ENCODE measurements at regions not wholly inside any gene's neighbourhood (a gene's known extent, or its start where the extent isn't known, plus 50 kb on each side); places are given as distances from the start of the nearest gene placed in this dataset.

- ChIA-PET CTCF (interaction anchor here (0.9 to 1.0 kb wide), 2 partner anchors 17 to 46 kb away, joined by 3 read pairs; no protein-coding TSS in a partner anchor), POLR2A (interaction anchor here (0.6 kb wide), 1 partner anchor 427 kb away, joined by 3 read pairs; no protein-coding TSS in a partner anchor)
- no peak for TF ChIP-seq CTCF (IDR thresholded peaks at IDR 0.05; ENCODE audit: control extremely low read depth, extremely low read depth, low read depth, missing control alignments)
- no peak for DNase-seq (ENCODE audit: extremely low spot score)
These were observed 567.4 kb upstream of the ZFHX3 start for GRCh38 chr16:73615071-73615940.

- TF ChIP-seq CTCF (IDR thresholded peaks at IDR 0.05; ENCODE audit: control extremely low read depth, extremely low read depth, low read depth, missing control alignments), result no peak
- ChIA-PET POLR2A (no interaction called here), CTCF (interaction anchor here (0.9 to 1.3 kb wide), 2 partner anchors 10 to 16 kb away, joined by 3 read pairs; no protein-coding TSS in a partner anchor)
- DNase-seq (ENCODE audit: extremely low spot score), result no peak
These were observed 566.2 kb upstream of the ZFHX3 start for GRCh38 chr16:73614131-73614530.

GRCh38 chr16:73610605-73611156 lies 562.8 kb upstream of the ZFHX3 start:
- DNase-seq (ENCODE audit: extremely low spot score), result no peak
- TF ChIP-seq CTCF (IDR thresholded peaks at IDR 0.05; ENCODE audit: control extremely low read depth, extremely low read depth, low read depth, missing control alignments), result no peak
- ChIA-PET CTCF (no interaction called here), POLR2A (no interaction called here)

- ChIA-PET POLR2A (no interaction called here), CTCF (no interaction called here)
These were observed 562.2 kb upstream of the ZFHX3 start for GRCh38 chr16:73610160-73610559.

GRCh38 chr16:73608911-73609310 lies 561.0 kb upstream of the ZFHX3 start:
- no peak for DNase-seq (ENCODE audit: extremely low spot score)
- POLR2A ChIA-PET, result no interaction called here
- no peak for TF ChIP-seq CTCF (IDR thresholded peaks at IDR 0.05; ENCODE audit: control extremely low read depth, extremely low read depth, low read depth, missing control alignments)
- CTCF ChIA-PET, result no interaction called here

More at GRCh38 chr16:73610160-73610559, 562.2 kb upstream of the ZFHX3 start:
- DNase-seq (ENCODE audit: extremely low spot score), result no peak
- no peak for TF ChIP-seq CTCF (IDR thresholded peaks at IDR 0.05; ENCODE audit: control extremely low read depth, extremely low read depth, low read depth, missing control alignments)

- no peak for TF ChIP-seq CTCF (IDR thresholded peaks at IDR 0.05; ENCODE audit: control extremely low read depth, extremely low read depth, low read depth, missing control alignments)
- ChIA-PET POLR2A (no interaction called here), CTCF (interaction anchor here (1.2 kb wide), 1 partner anchor 12 kb away, joined by 3 read pairs; no protein-coding TSS in a partner anchor)
- no peak for DNase-seq (ENCODE audit: extremely low spot score)
These were observed 557.4 kb upstream of the ZFHX3 start for GRCh38 chr16:73605309-73605708.

Measured in GM10248 (cell line).